Breast epithelium (tissue), 3 donors: ENCODE measurements at regions not wholly inside any gene's neighbourhood (a gene's known extent, or its start where the extent isn't known, plus 50 kb on each side); places are given as distances from the start of the nearest gene placed in this dataset.

Source experiments
- CTCF ChIP-seq, 3 donors: fragments of 450-650 bp; IDR thresholded peaks; one replicate each; pipeline ENCODE4 v1.5.1; 2016 to 2017; ENCODE audit warnings: antibody characterized with exemption in 3 of 3, mild to moderate bottlenecking in 3 of 3, moderate library complexity in 3 of 3
- POLR2AphosphoS5 ChIP-seq, 3 donors: sonication (generic); formaldehyde crosslinking; IDR thresholded peaks; one replicate each; pipeline ENCODE4 v1.6.1; 2017; ENCODE audit warnings: antibody characterized with exemption in 3 of 3

- TF ChIP-seq CTCF (IDR thresholded peaks at IDR 0.05) (no peak), POLR2AphosphoS5 (IDR thresholded peaks at IDR 0.05) (no peak)
These were observed 216.1 kb upstream of the STEAP4 start for GRCh38 chr7:88522771-88523293.
